ENCODE measurements at regions not wholly inside any gene's neighbourhood (a gene's known extent, or its start where the extent isn't known, plus 50 kb on each side); places are given as distances from the start of the nearest gene placed in this dataset.

DNA sequence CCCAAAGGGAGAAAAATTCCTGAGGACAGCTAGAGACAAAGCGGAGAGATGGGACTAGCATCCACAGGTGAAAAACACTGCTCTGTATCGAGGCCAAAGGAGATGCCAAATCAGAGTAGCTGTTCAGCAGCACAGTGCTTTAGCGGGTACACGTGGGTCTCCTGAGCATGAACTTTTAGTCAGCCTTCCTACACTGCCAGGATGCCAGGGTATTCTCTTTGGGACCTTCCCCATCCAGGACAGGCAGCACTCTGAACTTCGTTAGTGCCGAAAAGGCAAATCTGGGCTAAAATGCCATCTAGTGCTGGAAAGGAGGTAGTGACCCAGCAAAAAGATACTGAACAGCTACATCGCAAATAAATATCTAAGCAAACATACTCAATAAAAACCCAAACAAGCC is 64.9 kb downstream of the C6orf58 start:
- peak; percentile 29 to 63 for DNase-seq

Data from NCI-H524 (cell line).